ENCODE measurements at regions not wholly inside any gene's neighbourhood (a gene's known extent, or its start where the extent isn't known, plus 50 kb on each side); places are given as distances from the start of the nearest gene placed in this dataset.

DNA sequence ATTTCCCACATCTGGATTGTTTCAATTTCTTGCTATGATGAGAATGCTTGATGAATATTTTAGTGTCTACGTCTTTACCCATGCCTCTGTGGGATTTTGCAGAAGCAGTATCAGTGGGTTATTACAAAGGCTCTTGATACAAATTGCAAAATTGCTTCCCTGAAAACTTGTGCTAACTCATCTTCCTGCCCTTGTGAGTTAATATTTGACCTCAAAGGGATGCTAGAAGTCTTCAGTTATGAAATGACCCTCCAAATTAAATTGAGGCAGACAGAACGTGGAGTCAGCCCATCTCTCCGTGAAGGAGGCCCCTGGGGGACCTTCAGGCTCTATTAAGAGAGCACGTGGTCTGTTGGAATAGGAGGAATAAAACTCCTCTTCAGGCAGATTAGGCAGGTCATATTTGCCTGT, 239.2 kb upstream of the HS6ST1 start:
- DNase-seq = no peak

DNA sequence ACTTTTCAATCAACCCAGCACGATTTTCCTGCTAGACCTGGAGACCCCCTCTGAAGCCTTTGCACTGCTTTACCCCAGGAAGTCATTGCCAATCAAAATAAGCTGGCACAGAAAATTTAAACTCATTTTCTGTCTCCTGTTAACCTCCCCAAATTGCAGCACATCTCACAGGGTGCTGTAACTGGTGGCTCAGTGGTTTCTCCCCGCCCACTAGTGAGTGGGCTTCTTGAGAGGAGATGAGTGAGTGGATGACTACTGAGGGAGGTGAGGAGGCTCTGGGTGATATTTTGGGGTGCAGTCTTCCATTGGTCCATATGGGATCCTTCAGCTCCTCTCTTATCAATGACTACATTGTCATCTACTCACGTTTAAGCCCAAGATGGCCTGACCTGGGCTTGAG, 239.8 kb upstream of the HS6ST1 start:
- no peak for DNase-seq

DNA sequence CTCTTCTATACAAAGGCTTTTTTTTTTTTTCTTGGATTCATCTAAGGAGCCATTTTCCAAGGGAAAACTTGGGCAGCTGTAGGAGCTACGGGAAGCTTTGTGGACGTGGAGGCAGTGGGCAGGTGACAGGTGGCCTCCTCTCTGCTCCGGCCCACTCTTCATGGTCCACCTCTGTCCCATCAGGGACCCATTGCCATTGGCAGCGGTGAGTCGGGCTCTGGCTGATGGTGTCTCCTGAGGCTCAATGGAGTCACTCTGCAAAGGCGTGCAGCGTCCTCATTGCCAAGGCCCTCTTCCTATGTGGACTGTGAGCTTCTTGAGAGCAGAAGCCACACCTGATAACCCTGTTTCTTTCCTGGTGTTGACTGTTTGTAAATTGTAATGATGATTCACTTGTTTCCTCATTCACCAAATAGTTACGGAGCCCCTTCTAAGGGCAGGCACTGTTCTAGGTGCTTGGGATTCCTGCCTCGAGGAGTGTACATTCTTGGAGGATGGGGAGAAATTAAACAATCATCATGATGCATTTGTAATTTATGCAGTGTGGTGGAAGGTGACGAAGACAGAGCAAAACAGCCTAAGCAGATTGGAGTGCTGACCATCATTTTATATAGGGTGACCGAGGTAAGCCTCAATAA, 240.3 kb upstream of the HS6ST1 start:
- DNase-seq = no peak

DNA sequence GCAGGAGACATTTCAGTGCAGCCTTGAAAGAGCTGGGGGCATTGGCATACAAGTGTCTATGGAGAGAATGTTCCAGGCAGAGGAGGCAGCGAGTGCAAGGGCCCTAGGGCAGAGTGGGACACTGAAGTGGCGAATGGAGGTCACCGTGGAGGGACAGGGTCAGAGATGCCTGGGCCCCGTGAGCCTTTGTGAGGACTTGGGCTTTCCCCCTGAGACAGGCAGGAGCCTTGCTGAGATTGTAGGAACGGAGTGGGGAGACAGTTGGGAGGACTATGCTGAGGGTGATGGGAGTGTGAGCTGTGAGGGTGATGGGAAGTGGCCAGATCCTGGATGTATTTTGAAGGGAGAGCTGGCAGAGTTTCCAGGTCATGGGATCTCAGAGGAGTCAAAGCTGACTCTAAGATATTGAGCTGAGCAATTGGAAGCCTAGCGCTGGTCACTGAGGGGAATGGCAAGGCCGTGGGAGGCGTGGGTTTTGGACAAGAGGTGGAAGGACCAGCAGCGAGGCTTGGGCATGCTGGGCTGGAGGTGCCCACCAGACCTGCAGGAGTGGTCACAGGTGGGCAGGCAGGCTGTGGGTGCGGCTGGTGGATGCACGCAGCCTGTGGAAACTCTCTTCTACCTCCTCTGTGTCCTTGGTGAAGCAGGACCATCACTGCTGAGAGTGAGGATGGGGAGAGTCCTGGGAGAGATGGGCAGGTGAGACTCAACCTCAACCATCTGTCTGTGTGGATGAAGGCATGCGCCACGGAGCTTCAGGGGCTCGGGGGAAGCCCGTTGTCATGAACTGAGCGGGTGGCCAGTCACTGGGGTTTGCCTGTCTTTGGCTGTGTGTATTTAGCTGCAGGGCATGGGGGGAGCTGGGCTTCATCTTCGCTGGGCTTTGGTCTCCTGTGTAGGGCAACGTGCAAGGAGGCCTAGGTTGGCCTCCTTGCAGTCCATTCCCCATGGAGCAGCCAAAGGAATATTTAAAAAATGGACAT, 241.2 kb upstream of the HS6ST1 start:
- no peak for DNase-seq

DNA sequence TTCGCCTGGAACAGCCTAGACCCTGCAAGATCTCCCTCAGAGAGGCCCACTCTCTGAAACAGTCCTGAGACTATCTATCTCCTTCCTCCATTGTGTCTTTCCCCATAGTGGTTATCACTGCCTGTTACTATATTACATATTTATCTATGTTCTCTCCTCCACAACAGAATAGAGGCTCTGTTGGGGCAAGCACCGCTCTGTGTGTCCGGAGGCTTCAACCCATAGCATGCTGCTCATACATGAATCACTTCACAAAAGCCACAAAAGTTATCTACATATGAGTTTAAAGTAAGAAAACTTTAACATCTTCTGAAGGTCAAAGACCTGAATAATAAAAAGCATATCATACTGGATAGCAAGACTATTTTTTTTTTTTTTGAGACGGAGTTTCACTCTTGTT, 242.1 kb upstream of the HS6ST1 start:
- DNase-seq = no peak

DNA sequence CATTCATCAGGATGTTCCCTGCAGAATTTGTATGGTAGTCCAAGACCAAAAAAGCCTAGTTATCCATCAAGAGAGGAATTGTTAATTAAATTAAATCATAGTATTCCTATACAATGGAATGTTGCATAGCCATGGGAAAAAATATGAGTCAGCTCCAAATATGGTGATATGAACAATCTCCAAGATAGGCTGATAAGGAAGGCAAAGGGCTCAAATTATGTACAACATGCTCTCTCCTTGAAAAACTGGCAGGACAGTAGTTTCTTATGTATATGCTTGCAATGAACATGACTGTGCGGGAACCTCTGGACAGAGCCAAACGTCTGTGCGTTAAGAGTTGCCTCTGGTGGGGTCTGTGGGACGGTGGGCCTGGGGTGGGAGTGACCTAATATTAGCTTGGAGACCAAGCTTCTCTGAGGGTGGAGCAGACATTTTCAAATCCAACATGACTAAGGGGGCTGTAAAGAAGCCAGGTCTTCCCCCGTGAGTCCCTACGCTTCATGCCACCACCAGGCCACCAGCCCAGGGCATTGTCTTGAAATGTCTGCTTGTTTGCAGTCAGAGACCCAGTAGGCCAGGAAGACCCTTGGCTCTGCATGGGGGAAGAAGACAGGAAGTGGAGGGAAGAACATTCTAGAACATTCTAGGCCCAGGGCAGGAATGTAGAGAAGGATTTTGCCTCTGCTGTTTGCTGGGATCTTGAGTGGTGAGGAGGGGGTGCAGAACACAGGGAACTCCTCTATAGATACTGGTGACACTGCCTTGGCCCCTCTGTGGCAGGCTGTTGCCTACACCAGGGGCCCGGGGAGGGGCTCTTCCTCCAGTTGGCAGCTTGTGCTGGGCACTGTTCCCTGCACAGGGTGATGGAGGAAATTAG, 244.0 kb upstream of the HS6ST1 start:
- DNase-seq = no peak

DNA sequence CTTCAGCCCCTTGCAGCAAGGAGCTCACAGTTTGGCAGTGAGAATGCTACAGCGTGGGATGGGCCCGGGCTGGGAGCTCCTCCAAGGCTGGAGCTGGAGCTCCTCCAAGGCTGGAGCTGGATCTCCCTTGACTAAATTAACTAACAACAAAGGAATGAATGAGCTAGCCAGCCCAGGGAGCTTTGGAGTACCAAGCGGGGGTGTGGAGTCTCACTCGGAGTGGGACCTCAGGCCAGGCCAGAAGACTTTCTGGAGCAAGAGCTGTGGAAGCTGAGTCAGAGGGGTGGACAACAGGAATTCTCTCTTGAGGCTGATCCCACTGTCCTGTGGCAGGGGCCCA, 244.7 kb upstream of the HS6ST1 start:
- no peak for DNase-seq

DNA sequence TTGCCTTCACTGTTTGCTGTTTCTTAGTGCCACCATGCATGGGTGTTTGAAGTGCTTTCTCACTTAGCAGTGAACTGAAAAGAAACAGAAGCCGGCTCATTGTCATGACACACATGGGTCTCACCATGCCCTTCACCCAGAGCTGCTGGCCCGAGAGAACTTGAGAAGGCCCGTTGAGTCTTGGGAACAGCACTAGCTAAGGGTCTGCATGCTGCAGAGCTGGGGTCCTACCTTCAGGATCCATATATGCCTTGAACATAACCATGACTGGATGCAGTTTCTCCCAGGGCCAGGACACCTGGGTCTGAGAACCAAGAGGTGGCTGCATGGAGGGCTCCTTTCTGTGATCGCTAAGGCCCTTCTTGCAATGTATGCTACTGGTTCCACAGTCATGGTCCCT, 245.5 kb upstream of the HS6ST1 start:
- DNase-seq = no peak

DNA sequence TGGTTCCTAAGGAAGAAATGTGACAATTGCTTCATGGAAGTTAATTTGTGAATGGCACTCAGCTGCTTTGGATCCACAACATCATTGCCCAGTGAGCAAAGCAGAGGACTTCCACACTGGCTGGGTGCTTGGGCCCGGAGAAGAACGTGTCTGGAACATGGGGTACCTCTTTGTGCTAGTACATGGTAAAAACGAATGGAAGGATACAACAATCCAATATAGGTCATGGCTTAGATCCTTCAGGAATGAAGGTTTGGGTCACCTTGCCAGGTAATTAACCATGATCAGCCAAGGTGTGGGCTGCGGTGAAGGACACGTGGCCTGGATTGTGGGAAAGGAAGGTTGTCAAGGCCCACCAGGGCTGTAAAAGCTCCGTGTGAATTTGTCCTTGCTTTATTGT, 245.9 kb upstream of the HS6ST1 start:
- DNase-seq = no peak

DNA sequence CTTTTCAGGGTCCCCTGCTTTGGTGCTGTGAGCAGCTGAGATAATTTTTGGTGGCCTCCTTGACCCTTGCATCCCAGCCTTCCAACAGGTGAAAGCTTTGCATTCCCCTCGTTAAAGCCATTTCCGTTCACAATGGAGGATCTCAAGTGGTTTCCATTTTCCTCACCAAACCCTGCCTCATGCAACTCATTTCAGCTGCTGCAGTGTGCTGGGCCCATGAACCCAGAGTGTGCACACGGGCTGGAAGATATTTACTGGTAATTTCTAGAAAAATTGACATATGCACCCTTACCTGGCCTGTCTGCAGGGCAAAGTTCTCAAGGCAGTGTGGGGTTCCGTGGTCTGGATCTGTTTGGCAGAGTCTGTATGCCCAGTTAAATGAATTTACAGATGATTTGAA, 246.8 kb upstream of the HS6ST1 start:
- DNase-seq = no peak

DNA sequence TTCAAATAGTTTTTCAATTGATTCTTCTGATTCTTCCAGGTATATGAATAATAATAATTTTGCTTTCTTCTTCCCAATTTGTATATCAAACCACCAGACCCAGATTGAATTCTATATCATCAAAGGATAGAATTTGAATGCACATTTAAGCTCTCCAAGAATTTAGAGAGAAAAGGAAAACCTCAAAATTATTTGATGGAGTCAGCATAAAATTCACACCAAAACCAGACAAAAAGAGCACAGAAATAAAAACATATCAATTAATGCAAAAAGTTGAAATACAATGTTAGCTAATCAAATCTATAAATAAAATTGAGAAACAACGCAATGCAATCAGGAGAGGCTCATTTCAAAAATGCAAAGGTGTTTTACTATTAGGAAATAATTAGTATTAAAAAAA, 248.0 kb upstream of the HS6ST1 start:
- no peak for DNase-seq

DNA sequence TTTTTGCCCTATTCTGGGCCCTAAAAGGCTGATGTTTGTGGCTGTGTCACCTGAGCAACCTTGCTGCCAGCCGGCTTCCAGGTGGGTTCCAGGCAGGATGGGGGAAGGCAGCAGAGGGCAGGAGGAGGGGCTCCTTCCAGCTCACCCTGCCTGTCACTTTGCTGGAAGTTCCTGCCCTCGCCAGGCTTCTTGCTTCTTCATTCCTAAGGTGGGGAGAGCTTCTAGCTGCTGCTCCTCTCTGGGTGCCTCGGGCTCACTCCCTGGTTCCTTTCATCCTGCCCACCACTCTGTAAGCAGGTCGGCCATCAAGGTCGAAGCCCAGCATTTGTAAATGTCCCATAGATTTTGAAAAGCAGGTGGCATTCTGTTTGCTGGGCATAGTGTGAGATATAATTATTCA, 249.4 kb upstream of the HS6ST1 start:
- no peak for DNase-seq

DNA sequence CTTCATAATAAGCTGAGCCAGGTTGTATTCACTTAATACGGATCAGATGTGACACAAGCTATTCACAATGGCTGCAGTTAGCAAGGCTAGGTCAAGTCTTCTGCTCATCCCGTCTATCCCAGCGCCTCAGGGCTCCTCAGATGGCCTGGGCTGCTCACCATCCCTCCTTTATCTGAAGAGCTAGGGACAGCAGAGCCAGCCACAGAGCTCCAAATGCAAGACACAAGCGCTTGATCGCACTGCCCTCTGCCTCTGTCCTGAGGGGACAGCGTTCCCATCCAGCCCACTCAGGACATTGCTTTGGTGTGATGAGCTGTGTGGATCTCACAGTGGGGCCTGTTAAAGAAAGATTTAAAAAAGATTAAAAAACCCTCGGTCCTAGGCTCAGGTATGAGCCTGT, 254.4 kb upstream of the HS6ST1 start:
- DNase-seq = no peak

DNA sequence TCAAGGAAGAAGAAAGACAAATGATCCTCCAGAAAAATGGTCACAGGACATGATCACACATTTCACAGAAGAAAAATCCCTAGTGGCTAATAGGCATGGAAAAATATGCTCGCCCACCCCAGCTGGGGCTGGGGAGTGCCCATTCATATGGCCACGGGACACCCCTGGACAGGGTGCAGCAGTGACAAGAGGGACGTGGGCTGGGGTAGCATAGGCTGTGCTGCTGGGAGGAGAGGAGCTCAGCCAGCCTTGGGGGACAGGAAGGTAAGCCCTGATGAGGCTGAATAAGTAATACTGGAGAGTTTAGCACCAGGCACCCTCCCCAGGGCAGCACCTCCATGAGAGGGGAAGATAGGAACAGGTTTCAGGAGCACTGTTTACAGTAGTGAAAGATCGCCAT, 254.9 kb upstream of the HS6ST1 start:
- DNase-seq = no peak

DNA sequence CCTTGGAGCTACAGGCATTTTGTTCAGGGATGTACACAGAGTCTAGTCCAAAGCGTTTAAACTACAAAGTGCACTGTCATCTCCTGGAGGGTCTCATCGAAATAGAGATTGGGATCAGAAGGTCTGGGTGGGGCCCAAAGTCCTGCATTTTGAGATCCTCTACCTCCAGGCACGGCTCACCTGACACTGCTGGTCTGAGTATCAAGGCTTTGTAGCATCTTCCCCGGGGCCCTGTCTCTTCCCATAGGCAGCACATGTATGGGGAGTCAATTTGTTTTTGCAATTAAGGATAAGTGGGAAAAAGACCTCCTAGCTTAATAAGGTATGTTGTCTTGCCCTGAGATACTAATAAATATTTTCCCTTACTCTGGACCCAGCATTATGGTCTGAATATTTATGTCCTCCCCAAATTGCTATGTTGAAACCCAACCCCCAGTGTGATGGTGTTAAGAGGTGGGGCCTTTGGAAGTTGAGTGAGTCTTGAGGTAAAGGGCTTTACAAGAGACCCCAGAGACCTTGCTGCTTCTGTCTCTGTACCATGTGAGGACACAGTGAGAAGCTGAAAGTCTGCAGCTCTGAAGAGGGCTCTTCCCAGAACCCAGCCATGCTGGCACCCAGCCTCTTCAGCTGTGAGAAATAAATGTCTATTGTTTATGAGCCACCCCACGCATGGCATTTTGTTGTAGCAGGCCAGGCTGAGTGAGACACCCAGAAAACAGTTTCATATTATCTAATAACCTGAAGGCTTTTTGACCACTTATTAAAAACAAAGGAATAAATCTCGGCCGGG, 258.7 kb upstream of the HS6ST1 start:
- no peak for DNase-seq

DNA sequence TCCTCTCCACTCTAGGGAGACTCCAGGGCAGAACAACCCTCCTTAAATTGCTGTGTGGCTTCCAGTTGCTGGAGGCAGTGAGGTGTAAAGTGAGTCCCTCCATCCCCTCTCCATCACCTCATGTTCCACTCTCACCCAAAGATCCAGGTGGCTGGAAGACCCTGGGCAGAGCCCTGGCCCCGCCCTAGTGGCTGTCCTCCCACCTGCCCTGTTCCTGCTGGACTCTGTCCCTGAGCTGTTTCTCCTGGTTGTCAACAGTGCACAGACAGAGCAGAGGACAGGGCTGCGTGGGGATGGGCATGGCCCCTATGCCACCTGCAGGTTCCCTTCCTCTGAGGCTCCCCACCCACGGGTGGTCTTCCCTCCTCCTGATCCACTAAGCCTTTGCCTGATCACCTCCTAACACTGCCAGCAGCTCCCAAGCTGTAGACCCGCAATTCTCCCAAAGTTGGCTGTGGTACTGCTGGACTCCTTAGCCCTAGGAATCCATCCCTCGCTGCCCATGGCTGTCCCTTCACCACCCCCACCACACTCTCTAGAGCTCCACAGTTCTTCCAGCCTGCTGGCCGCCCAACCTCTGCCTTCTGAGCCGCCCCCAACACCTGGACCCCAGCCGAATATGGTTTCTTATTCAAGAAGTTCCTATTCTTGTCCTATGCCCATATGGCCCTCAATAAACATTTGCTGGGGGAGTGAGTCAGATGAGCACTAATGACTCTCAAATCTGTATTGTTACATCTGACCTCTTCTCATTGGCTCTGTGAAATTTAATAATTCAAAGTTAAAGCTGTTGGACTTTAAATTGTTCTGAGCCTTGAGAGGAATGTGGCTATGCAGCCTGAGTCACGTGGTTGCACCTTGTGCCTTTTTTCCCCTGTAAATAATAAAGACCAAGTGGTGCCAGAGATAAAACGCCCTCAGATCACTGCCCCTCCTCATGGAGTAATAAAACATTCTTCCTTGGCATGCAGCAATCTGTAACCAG, 260.0 kb upstream of the HS6ST1 start:
- DNase-seq = no peak

DNA sequence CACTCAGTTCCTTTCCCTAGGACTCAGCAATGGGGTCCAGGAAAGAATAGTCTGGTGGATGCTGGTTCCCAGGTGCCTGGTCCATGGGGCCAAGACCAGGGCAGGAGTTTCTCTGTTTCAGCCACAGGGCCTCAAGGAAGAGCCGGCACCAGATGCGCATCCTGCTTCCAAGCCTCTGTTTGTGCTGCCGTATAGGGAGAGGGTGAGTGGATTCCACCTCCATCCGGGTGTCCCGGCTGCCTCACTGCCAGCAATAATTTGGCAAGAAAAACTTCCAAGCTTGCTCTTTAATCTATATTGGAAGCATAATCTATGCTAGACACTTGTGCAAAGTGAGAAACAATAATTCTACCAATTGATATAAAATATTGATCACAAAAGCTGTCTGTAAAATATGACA, 261.2 kb upstream of the HS6ST1 start:
- no peak for DNase-seq

DNA sequence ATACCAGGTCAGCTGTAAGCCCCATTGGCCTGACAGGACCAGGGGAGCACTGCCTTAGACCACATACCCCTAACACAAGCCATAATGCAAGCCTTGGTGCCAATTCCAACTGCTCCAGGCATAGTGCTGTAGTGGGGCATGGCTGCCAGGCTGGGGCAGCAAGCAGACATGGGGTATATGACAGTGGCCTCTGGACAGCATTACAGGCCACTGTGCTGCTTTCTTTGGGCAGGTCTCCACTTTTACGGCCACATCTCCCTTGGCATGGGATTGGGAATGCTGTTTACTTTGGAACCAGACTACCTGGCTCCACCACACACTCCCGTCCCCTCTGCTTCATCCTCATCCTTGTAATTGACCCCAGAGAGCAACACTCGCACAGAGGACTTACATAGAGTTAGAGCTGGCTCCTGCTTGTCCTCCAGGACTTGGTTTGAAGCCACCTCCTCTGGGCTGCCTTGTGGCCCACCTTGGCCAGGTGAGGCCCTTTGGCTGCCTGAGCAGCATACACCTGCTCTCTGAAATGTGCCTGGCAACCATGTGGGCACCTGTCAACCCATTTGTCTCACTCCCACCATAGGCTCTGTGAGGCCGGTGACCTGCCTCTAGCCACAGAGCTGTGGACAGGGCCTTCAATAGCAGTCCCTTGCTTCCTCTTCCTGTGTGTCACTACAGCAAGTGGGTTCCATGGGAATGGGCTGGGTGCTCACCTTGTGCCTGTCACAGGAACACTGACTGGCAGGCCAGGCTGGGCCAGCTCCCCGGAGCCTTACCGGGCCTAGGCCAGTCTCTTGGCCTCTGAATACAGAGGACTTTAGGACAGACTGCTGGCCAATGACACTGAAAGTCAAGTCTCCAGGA, 262.6 kb upstream of the HS6ST1 start:
- no peak for DNase-seq

DNA sequence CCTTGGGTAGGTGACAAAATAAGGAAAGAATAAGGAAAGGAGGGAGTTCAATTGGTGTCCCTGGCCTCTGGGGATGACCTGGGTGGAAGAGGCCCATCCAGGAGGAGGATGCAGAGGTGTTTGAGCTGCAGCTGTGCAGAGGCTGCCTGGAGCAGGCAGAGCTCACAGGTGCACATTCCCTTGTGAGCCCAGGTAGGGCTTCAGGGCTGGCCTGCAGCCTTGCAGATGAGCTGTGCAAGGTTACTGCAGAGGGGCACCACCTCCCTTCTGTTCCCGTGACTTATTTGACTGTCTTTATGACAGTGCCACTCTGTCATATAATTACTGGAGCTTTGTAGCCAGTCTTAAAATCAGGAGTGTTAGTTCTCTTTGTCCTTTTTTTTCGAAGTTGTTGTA, 263.2 kb upstream of the HS6ST1 start:
- no peak for DNase-seq

DNA sequence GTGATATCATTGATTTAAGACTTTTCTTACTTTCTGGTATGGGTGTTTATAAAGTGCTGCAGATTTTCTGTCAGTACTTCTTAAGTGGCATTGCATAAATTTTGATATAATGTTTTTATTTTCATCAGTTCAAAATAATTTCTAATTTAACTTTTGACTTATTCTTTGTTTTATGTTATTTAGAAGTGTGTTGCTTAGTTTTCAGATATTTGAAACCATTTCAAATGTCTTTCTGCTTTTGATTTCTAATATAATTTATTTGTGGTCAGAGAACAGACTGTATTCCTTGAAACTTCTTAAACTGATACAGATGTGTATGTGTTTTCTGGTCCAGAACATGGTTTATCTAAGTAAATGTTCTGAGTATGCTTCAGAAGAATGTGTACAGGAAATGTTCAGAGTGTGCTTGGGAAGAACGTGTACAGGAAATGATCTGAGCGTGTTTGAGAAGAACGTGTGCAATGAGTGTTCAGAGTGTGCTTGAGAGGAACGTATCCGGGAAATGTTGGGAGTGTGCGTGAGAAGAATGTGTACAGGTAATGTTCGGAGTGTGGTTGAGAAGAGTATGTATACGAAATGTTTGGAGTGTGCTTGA, 265.7 kb upstream of the HS6ST1 start:
- DNase-seq = no peak
